ENCODE measurements at regions not wholly inside any gene's neighbourhood (a gene's known extent, or its start where the extent isn't known, plus 50 kb on each side); places are given as distances from the start of the nearest gene placed in this dataset.

GRCh38 chr2:139916822-139917221 is 1136.6 kb upstream of the NXPH2 start:
- no peaks in the 10 kb centered on the region for H3K36me3 ChIP-seq (replicated peaks in 1 of 2; ENCODE audit: control insufficient read depth in 1 of 2, insufficient read depth in 2 of 2, low read length in 1 of 2)
- no peak for DNase-seq
- H3K27me3 ChIP-seq (ENCODE audit: insufficient read depth), result no peaks in the 10 kb centered on the region
- POLR2A ChIA-PET, result no interaction called here
- no peaks in the 10 kb centered on the region for H3K79me2 ChIP-seq (ENCODE audit: insufficient read depth)
- H3K4me2 ChIP-seq, result no peak overlapping the region
- no peaks in the 10 kb centered on the region for H3K9me3 ChIP-seq
- TF ChIP-seq, protein P1, sequence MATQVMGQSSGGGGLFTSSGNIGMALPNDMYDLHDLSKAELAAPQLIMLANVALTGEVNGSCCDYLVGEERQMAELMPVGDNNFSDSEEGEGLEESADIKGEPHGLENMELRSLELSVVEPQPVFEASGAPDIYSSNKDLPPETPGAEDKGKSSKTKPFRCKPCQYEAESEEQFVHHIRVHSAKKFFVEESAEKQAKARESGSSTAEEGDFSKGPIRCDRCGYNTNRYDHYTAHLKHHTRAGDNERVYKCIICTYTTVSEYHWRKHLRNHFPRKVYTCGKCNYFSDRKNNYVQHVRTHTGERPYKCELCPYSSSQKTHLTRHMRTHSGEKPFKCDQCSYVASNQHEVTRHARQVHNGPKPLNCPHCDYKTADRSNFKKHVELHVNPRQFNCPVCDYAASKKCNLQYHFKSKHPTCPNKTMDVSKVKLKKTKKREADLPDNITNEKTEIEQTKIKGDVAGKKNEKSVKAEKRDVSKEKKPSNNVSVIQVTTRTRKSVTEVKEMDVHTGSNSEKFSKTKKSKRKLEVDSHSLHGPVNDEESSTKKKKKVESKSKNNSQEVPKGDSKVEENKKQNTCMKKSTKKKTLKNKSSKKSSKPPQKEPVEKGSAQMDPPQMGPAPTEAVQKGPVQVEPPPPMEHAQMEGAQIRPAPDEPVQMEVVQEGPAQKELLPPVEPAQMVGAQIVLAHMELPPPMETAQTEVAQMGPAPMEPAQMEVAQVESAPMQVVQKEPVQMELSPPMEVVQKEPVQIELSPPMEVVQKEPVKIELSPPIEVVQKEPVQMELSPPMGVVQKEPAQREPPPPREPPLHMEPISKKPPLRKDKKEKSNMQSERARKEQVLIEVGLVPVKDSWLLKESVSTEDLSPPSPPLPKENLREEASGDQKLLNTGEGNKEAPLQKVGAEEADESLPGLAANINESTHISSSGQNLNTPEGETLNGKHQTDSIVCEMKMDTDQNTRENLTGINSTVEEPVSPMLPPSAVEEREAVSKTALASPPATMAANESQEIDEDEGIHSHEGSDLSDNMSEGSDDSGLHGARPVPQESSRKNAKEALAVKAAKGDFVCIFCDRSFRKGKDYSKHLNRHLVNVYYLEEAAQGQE (IDR thresholded peaks at IDR 0.05; ENCODE audit: low read depth, low read length), result no peak
- TF ChIP-seq GATA2 (CRISPR knock-in tag; IDR thresholded peaks at IDR 0.05), result no peak
- no peak for TF ChIP-seq EP300 (IDR thresholded peaks at IDR 0.05; ENCODE audit: borderline replicate concordance in 1 of 2, low read depth in 1 of 2, low read length in 1 of 2)
- no peak for TF ChIP-seq NRF1 (IDR thresholded peaks at IDR 0.05; ENCODE audit: low read depth, low read length)
- no peak for TF ChIP-seq TAF1 (IDR thresholded peaks at IDR 0.05; ENCODE audit: borderline replicate concordance, low read depth, low read length)
- TF ChIP-seq, protein P2, sequence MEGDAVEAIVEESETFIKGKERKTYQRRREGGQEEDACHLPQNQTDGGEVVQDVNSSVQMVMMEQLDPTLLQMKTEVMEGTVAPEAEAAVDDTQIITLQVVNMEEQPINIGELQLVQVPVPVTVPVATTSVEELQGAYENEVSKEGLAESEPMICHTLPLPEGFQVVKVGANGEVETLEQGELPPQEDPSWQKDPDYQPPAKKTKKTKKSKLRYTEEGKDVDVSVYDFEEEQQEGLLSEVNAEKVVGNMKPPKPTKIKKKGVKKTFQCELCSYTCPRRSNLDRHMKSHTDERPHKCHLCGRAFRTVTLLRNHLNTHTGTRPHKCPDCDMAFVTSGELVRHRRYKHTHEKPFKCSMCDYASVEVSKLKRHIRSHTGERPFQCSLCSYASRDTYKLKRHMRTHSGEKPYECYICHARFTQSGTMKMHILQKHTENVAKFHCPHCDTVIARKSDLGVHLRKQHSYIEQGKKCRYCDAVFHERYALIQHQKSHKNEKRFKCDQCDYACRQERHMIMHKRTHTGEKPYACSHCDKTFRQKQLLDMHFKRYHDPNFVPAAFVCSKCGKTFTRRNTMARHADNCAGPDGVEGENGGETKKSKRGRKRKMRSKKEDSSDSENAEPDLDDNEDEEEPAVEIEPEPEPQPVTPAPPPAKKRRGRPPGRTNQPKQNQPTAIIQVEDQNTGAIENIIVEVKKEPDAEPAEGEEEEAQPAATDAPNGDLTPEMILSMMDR (IDR thresholded peaks at IDR 0.05), result peak; percentile 18; the same call in 1 of the 2 replicates
- no peak for TF ChIP-seq RCOR1 (IDR thresholded peaks at IDR 0.05; ENCODE audit: low read length)
- no peak for TF ChIP-seq EZH2phosphoT487 (IDR thresholded peaks at IDR 0.05; ENCODE audit: borderline replicate concordance, low read depth)
- no peak for TF ChIP-seq YY1 (IDR thresholded peaks at IDR 0.05; ENCODE audit: low read depth)
- TF ChIP-seq, protein P3, sequence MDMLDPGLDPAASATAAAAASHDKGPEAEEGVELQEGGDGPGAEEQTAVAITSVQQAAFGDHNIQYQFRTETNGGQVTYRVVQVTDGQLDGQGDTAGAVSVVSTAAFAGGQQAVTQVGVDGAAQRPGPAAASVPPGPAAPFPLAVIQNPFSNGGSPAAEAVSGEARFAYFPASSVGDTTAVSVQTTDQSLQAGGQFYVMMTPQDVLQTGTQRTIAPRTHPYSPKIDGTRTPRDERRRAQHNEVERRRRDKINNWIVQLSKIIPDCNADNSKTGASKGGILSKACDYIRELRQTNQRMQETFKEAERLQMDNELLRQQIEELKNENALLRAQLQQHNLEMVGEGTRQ (IDR thresholded peaks at IDR 0.05; ENCODE audit: borderline replicate concordance, low read depth, low read length), result no peak
- peak; percentile 45 for TF ChIP-seq RAD21 (IDR thresholded peaks at IDR 0.05; ENCODE audit: low read length)
- H3K9ac ChIP-seq, result no peak overlapping the region
- WGBS (ENCODE audit: low lambda C conversion rate), result 71% methylated on average over 7 of the region's 7 CpGs
- H3K4me1 ChIP-seq (ENCODE audit: control insufficient read depth in 1 of 2, insufficient read depth in 2 of 2, low read depth in 1 of 2, low read length in 1 of 2), result no peaks in the 10 kb centered on the region
- H3K4me3 ChIP-seq (ENCODE audit: low read depth in 2 of 2, low read length in 1 of 2), result no peak overlapping the region
- no peak overlapping the region for H2AFZ ChIP-seq (ENCODE audit: low read depth)
- CTCF ChIA-PET, result interaction anchor here (1.1 kb wide), 1 partner anchor 947 kb away, joined by 3 read pairs; no protein-coding TSS in a partner anchor
- no peaks in the 10 kb centered on the region for H3F3A ChIP-seq (replicated peaks; ENCODE audit: insufficient read depth)
- H3K27ac ChIP-seq (ENCODE audit: low read depth in 2 of 2, low read length in 1 of 2), result no peak overlapping the region
- H4K20me1 ChIP-seq (ENCODE audit: insufficient read depth), result no peaks in the 10 kb centered on the region
- H3K9me2 ChIP-seq, result no peaks in the 10 kb centered on the region

Measured in SK-N-SH (cell line).